ENCODE measurements at regions not wholly inside any gene's neighbourhood (a gene's known extent, or its start where the extent isn't known, plus 50 kb on each side); places are given as distances from the start of the nearest gene placed in this dataset.

- Histone ChIP-seq H3K9me3 (ENCODE audit: control insufficient read depth in 3 of 3, low read length in 3 of 3) (no peaks in the 10 kb centered on the region), H3K36me3 (ENCODE audit: control insufficient read depth in 3 of 3, insufficient read depth in 3 of 3, low read length in 3 of 3) (no peaks in the 10 kb centered on the region), H3K4me1 (ENCODE audit: control insufficient read depth in 3 of 3, insufficient read depth in 3 of 3, low read length in 3 of 3) (no peaks in the 10 kb centered on the region), H3K4me3 (ENCODE audit: low read length in 3 of 3) (no peak overlapping the region), H3K27ac (ENCODE audit: low read depth, low read length) (no peak overlapping the region), H3K27me3 (ENCODE audit: control insufficient read depth in 3 of 3, insufficient read depth in 3 of 3, low read length in 3 of 3) (no peaks in the 10 kb centered on the region), H3K9ac (ENCODE audit: low read depth in 1 of 3, low read length in 3 of 3) (no peak overlapping the region)
Observed at GRCh38 chr12:30048371-30048770, 264.6 kb upstream of the TMTC1 start.

GRCh38 chr12:30047516-30048254, 263.9 kb upstream of the TMTC1 start:
- no peaks in the 10 kb centered on the region for H3K4me1 ChIP-seq (ENCODE audit: control insufficient read depth in 3 of 3, insufficient read depth in 3 of 3, low read length in 3 of 3)
- H3K27me3 ChIP-seq (ENCODE audit: control insufficient read depth in 3 of 3, insufficient read depth in 3 of 3, low read length in 3 of 3): no peaks in the 10 kb centered on the region
- no peak overlapping the region for H3K9ac ChIP-seq (ENCODE audit: low read depth in 1 of 3, low read length in 3 of 3)
- H3K4me3 ChIP-seq (ENCODE audit: low read length in 3 of 3): no peak overlapping the region
- H3K9me3 ChIP-seq (ENCODE audit: control insufficient read depth in 3 of 3, low read length in 3 of 3): no peaks in the 10 kb centered on the region
- H3K36me3 ChIP-seq (ENCODE audit: control insufficient read depth in 3 of 3, insufficient read depth in 3 of 3, low read length in 3 of 3): no peaks in the 10 kb centered on the region
- no peak overlapping the region for H3K27ac ChIP-seq (ENCODE audit: low read depth, low read length)

- Histone ChIP-seq H3K4me1 (ENCODE audit: control insufficient read depth in 3 of 3, insufficient read depth in 3 of 3, low read length in 3 of 3) (no peaks in the 10 kb centered on the region), H3K36me3 (ENCODE audit: control insufficient read depth in 3 of 3, insufficient read depth in 3 of 3, low read length in 3 of 3) (no peaks in the 10 kb centered on the region), H3K27me3 (ENCODE audit: control insufficient read depth in 3 of 3, insufficient read depth in 3 of 3, low read length in 3 of 3) (no peaks in the 10 kb centered on the region), H3K27ac (ENCODE audit: low read depth, low read length) (no peak overlapping the region), H3K9ac (ENCODE audit: low read depth in 1 of 3, low read length in 3 of 3) (no peak overlapping the region), H3K4me3 (ENCODE audit: low read length in 3 of 3) (no peak overlapping the region), H3K9me3 (ENCODE audit: control insufficient read depth in 3 of 3, low read length in 3 of 3) (no peaks in the 10 kb centered on the region)
Observed at GRCh38 chr12:30046376-30046775, 262.6 kb upstream of the TMTC1 start.

- no peaks in the 10 kb centered on the region for H3K9me3 ChIP-seq (ENCODE audit: control insufficient read depth in 3 of 3, low read length in 3 of 3)
- H3K27me3 ChIP-seq (ENCODE audit: control insufficient read depth in 3 of 3, insufficient read depth in 3 of 3, low read length in 3 of 3): no peaks in the 10 kb centered on the region
- H3K27ac ChIP-seq (ENCODE audit: low read depth, low read length): no peak overlapping the region
- no peaks in the 10 kb centered on the region for H3K36me3 ChIP-seq (ENCODE audit: control insufficient read depth in 3 of 3, insufficient read depth in 3 of 3, low read length in 3 of 3)
- no peaks in the 10 kb centered on the region for H3K4me1 ChIP-seq (ENCODE audit: control insufficient read depth in 3 of 3, insufficient read depth in 3 of 3, low read length in 3 of 3)
- H3K9ac ChIP-seq (ENCODE audit: low read depth in 1 of 3, low read length in 3 of 3): no peak overlapping the region
- no peak overlapping the region for H3K4me3 ChIP-seq (ENCODE audit: low read length in 3 of 3)
Observed at GRCh38 chr12:30045171-30045570, 261.4 kb upstream of the TMTC1 start.

GRCh38 chr12:30044206-30044605, 260.5 kb upstream of the TMTC1 start:
- no peaks in the 10 kb centered on the region for H3K27me3 ChIP-seq (ENCODE audit: control insufficient read depth in 3 of 3, insufficient read depth in 3 of 3, low read length in 3 of 3)
- H3K27ac ChIP-seq (ENCODE audit: low read depth, low read length): no peak overlapping the region
- no peaks in the 10 kb centered on the region for H3K9me3 ChIP-seq (ENCODE audit: control insufficient read depth in 3 of 3, low read length in 3 of 3)
- H3K4me3 ChIP-seq (ENCODE audit: low read length in 3 of 3): no peak overlapping the region
- no peak overlapping the region for H3K9ac ChIP-seq (ENCODE audit: low read depth in 1 of 3, low read length in 3 of 3)
- H3K4me1 ChIP-seq (ENCODE audit: control insufficient read depth in 3 of 3, insufficient read depth in 3 of 3, low read length in 3 of 3): no peaks in the 10 kb centered on the region
- H3K36me3 ChIP-seq (ENCODE audit: control insufficient read depth in 3 of 3, insufficient read depth in 3 of 3, low read length in 3 of 3): no peaks in the 10 kb centered on the region

- Histone ChIP-seq H3K9me3 (ENCODE audit: control insufficient read depth in 3 of 3, low read length in 3 of 3) (no peaks in the 10 kb centered on the region), H3K4me1 (ENCODE audit: control insufficient read depth in 3 of 3, insufficient read depth in 3 of 3, low read length in 3 of 3) (no peaks in the 10 kb centered on the region), H3K4me3 (ENCODE audit: low read length in 3 of 3) (no peak overlapping the region), H3K36me3 (ENCODE audit: control insufficient read depth in 3 of 3, insufficient read depth in 3 of 3, low read length in 3 of 3) (no peaks in the 10 kb centered on the region), H3K27me3 (ENCODE audit: control insufficient read depth in 3 of 3, insufficient read depth in 3 of 3, low read length in 3 of 3) (no peaks in the 10 kb centered on the region), H3K27ac (ENCODE audit: low read depth, low read length) (no peak overlapping the region), H3K9ac (ENCODE audit: low read depth in 1 of 3, low read length in 3 of 3) (no peak overlapping the region)
Observed at GRCh38 chr12:30043151-30043847, 259.6 kb upstream of the TMTC1 start.

GRCh38 chr12:30041096-30041495, 257.4 kb upstream of the TMTC1 start:
- Histone ChIP-seq H3K4me1 (ENCODE audit: control insufficient read depth in 3 of 3, insufficient read depth in 3 of 3, low read length in 3 of 3) (no peaks in the 10 kb centered on the region), H3K9me3 (ENCODE audit: control insufficient read depth in 3 of 3, low read length in 3 of 3) (no peaks in the 10 kb centered on the region)

GRCh38 chr12:30030693-30031374, 247.1 kb upstream of the TMTC1 start:
- Histone ChIP-seq H3K4me1 (ENCODE audit: control insufficient read depth in 3 of 3, insufficient read depth in 3 of 3, low read length in 3 of 3) (no peaks in the 10 kb centered on the region), H3K36me3 (ENCODE audit: control insufficient read depth in 3 of 3, insufficient read depth in 3 of 3, low read length in 3 of 3) (no peaks in the 10 kb centered on the region), H3K4me3 (ENCODE audit: low read length in 3 of 3) (no peak overlapping the region), H3K9me3 (ENCODE audit: control insufficient read depth in 3 of 3, low read length in 3 of 3) (peaks cover 0 to 5% (median 0%) of the 10 kb centered on the region in 3 donors), H3K27me3 (ENCODE audit: control insufficient read depth in 3 of 3, insufficient read depth in 3 of 3, low read length in 3 of 3) (no peaks in the 10 kb centered on the region), H3K27ac (ENCODE audit: low read depth, low read length) (no peak overlapping the region), H3K9ac (ENCODE audit: low read depth in 1 of 3, low read length in 3 of 3) (no peak overlapping the region)

More at GRCh38 chr12:30041096-30041495, 257.4 kb upstream of the TMTC1 start:
- Histone ChIP-seq H3K36me3 (ENCODE audit: control insufficient read depth in 3 of 3, insufficient read depth in 3 of 3, low read length in 3 of 3) (no peaks in the 10 kb centered on the region), H3K4me3 (ENCODE audit: low read length in 3 of 3) (no peak overlapping the region), H3K27me3 (ENCODE audit: control insufficient read depth in 3 of 3, insufficient read depth in 3 of 3, low read length in 3 of 3) (no peaks in the 10 kb centered on the region), H3K27ac (ENCODE audit: low read depth, low read length) (no peak overlapping the region), H3K9ac (ENCODE audit: low read depth in 1 of 3, low read length in 3 of 3) (no peak overlapping the region)

GRCh38 chr12:30026621-30027234, 243.0 kb upstream of the TMTC1 start:
- no peak overlapping the region for H3K4me3 ChIP-seq (ENCODE audit: low read length in 3 of 3)
- no peaks in the 10 kb centered on the region for H3K36me3 ChIP-seq (ENCODE audit: control insufficient read depth in 3 of 3, insufficient read depth in 3 of 3, low read length in 3 of 3)
- no peaks in the 10 kb centered on the region for H3K4me1 ChIP-seq (ENCODE audit: control insufficient read depth in 3 of 3, insufficient read depth in 3 of 3, low read length in 3 of 3)
- no peak overlapping the region for H3K27ac ChIP-seq (ENCODE audit: low read depth, low read length)
- no peaks in the 10 kb centered on the region for H3K9me3 ChIP-seq (ENCODE audit: control insufficient read depth in 3 of 3, low read length in 3 of 3)
- no peaks in the 10 kb centered on the region for H3K27me3 ChIP-seq (ENCODE audit: control insufficient read depth in 3 of 3, insufficient read depth in 3 of 3, low read length in 3 of 3)
- no peak overlapping the region for H3K9ac ChIP-seq (ENCODE audit: low read depth in 1 of 3, low read length in 3 of 3)

GRCh38 chr12:30025317-30025716, 241.6 kb upstream of the TMTC1 start:
- Histone ChIP-seq H3K9ac (ENCODE audit: low read depth in 1 of 3, low read length in 3 of 3) (no peak overlapping the region), H3K27me3 (ENCODE audit: control insufficient read depth in 3 of 3, insufficient read depth in 3 of 3, low read length in 3 of 3) (no peaks in the 10 kb centered on the region), H3K36me3 (ENCODE audit: control insufficient read depth in 3 of 3, insufficient read depth in 3 of 3, low read length in 3 of 3) (no peaks in the 10 kb centered on the region), H3K4me3 (ENCODE audit: low read length in 3 of 3) (no peak overlapping the region), H3K4me1 (ENCODE audit: control insufficient read depth in 3 of 3, insufficient read depth in 3 of 3, low read length in 3 of 3) (no peaks in the 10 kb centered on the region), H3K27ac (ENCODE audit: low read depth, low read length) (no peak overlapping the region), H3K9me3 (ENCODE audit: control insufficient read depth in 3 of 3, low read length in 3 of 3) (no peaks in the 10 kb centered on the region)

Data from skeletal muscle tissue (tissue), 3 donors.